K562 (cell line): ENCODE measurements at regions not wholly inside any gene's neighbourhood (a gene's known extent, or its start where the extent isn't known, plus 50 kb on each side); places are given as distances from the start of the nearest gene placed in this dataset.

Source experiments
- ARID1B ChIP-seq: fragments of 450-650 bp; IDR thresholded peaks from 2 replicates; pipeline ENCODE4 v1.6.1; 2016; ENCODE audit warnings: antibody characterized with exemption, mild to moderate bottlenecking, inconsistent platforms
- ATF1 ChIP-seq, 2 experiments: fragments of 450-650 bp in 1 of 2; IDR thresholded peaks; 2 replicates each; pipeline ENCODE4 v1.6.1; 2016; ENCODE audit warnings: missing compliant biosample characterization in 1 of 2, missing genetic modification characterization in 1 of 2
- CHD4 ChIP-seq: fragments of 200-600 bp; sonication (generic); IDR thresholded peaks from 3 replicates; pipeline ENCODE4 v1.6.1; 2012; ENCODE audit warnings: low read depth, mild to moderate bottlenecking, mixed read lengths, low read length, inconsistent platforms; ENCODE audit not compliant: insufficient read depth, insufficient replicate concordance, poor library complexity, severe bottlenecking
- ESRRA ChIP-seq: fragments of 450-650 bp; IDR thresholded peaks from 2 replicates; pipeline ENCODE4 v1.6.1; 2014; ENCODE audit warnings: low read depth, mild to moderate bottlenecking, moderate library complexity, borderline replicate concordance
- JUND ChIP-seq, 2 experiments: IDR thresholded peaks; 2 replicates in 1 of 2; 3 replicates in 1 of 2; pipeline ENCODE4 v1.6.1; 2011; ENCODE audit warnings: borderline replicate concordance in 2 of 2, low read depth in 2 of 2, low read length in 2 of 2, improper control_type of control experiment in 1 of 2, missing biosample characterization in 1 of 2, missing genetic modification characterization in 1 of 2, missing genetic modification reagents in 1 of 2
- MECOM ChIP-seq: fragments of 250-450 bp; sonication (Bioruptor Pico); IDR thresholded peaks from 2 replicates; pipeline ENCODE4 v1.8.0; 2022; ENCODE audit warnings: inconsistent platforms
- RBBP5 ChIP-seq: fragments of 200-600 bp; sonication (generic); IDR thresholded peaks from 2 replicates; pipeline ENCODE4 v1.6.1; 2012; ENCODE audit warnings: borderline replicate concordance, mild to moderate bottlenecking, low read length, control low read depth, inconsistent platforms; ENCODE audit not compliant: insufficient read depth, poor library complexity, severe bottlenecking
- SETDB1 ChIP-seq: IDR thresholded peaks from one replicate; pipeline ENCODE4 v1.6.1; 2012; ENCODE audit warnings: low read length, control low read depth, inconsistent platforms
- SMARCA4 ChIP-seq: fragments of 450-650 bp; IDR thresholded peaks from 2 replicates; pipeline ENCODE4 v1.6.1; 2016
- STAT5A ChIP-seq: IDR thresholded peaks from 2 replicates; pipeline ENCODE4 v1.6.1; 2012; ENCODE audit warnings: low read length, inconsistent platforms, borderline replicate concordance
- TEAD4 ChIP-seq, 2 experiments: sonication (generic) in 1 of 2; formaldehyde crosslinking in 1 of 2; IDR thresholded peaks; 2 replicates each; pipeline versions ENCODE4 v1.6.1 to v1.8.0; 2012 to 2022; ENCODE audit warnings: borderline replicate concordance in 1 of 2, inconsistent platforms in 1 of 2, low read length in 1 of 2, mild to moderate bottlenecking in 1 of 2, missing genetic modification reagents in 1 of 2
- UBTF ChIP-seq, 2 experiments: IDR thresholded peaks; 2 replicates each; pipeline ENCODE4 v1.6.1; 2012; ENCODE audit warnings: improper control_type of control experiment in 2 of 2, low read depth in 2 of 2, low read length in 2 of 2, borderline replicate concordance in 1 of 2
- YBX1 ChIP-seq: fragments of 450-650 bp; IDR thresholded peaks from 2 replicates; pipeline ENCODE4 v1.7.1; 2016; ENCODE audit warnings: mild to moderate bottlenecking

DNA sequence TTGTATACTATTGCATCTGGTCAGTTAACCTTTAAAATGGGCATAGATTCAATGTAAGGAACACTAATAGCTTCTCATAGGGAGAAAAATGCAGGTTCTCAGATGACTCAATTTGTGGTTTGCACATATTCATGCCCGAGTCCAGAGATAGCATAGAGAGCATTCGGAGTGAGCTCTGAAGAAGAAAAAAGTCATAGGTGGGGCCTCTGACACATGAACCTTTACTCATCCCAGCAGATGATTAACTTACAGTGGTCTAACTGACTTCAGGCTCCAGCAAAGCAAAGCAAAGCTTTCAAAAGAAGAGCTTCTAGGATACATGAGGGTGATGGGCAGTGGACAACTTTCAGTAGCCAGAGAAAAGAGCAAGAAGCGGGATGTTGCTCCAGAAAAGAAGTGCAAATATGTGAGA, 55.3 kb upstream of the BTN3A2 start (continued):
- TF ChIP-seq UBTF (IDR thresholded peaks at IDR 0.05; ENCODE audit: borderline replicate concordance in 1 of 2, low read depth in 2 of 2, low read length in 2 of 2) (0 out of 4 replicates have a peak, but pooled peaks have one; percentile 22 to 34), CHD4 (peak; percentile 28), MECOM (CRISPR knock-in tag) (peak; percentile 83; the same call in 1 of the 2 replicates), SETDB1 (no peak), RBBP5 (peak; percentile 35), STAT5A (peak; percentile 10; the same call in 1 of the 2 replicates), JUND (IDR thresholded peaks at IDR 0.05; ENCODE audit: borderline replicate concordance, low read depth, low read length) (peak; percentile 83), JUND (tag; IDR thresholded peaks at IDR 0.05; ENCODE audit: borderline replicate concordance, low read depth, low read length) (peak; percentile 70; the same call in 1 of the 3 replicates), SMARCA4 (peak; percentile 67; the same call in 1 of the 2 replicates), TEAD4 (IDR thresholded peaks at IDR 0.05; ENCODE audit: low read length) (peak; percentile 55; the same call in 1 of the 2 replicates), TEAD4 (CRISPR knock-in tag; IDR thresholded peaks at IDR 0.05; ENCODE audit: borderline replicate concordance) (no peak), ESRRA (peak; percentile 60; the same call in 1 of the 2 replicates), ATF1 (CRISPR knock-in tag; IDR thresholded peaks at IDR 0.05) (no peak), ATF1 (tag; IDR thresholded peaks at IDR 0.05) (0 out of 2 replicates have a peak, but pooled peaks have one; percentile 11), ARID1B (peak; percentile 68), YBX1 (no peak)
